Astrocyte (in vitro differentiated cells and primary cell): ENCODE measurements at regions not wholly inside any gene's neighbourhood (a gene's known extent, or its start where the extent isn't known, plus 50 kb on each side); places are given as distances from the start of the nearest gene placed in this dataset.
"Not testable (repeated sequence)": the region's sequence is repeated elsewhere in the genome, so short reads cannot be mapped to it uniquely, and the experiment has no call there.

ENCODE experiments used
- DNase-seq: peaks from one replicate; pipeline ENCODE4 v3.0.0-alpha.2; 2010; ENCODE audit warnings: low read depth
- FAIRE-seq: peaks from 2 replicates; lab custom pipeline; 2011; peaks lifted over from hg19 to GRCh38; lab: Jason Lieb, UNC
- H2AFZ ChIP-seq: 2 replicates; pipeline ENCODE4 v1.6.0; 2012; ENCODE audit warnings: low read depth, low read length, inconsistent platforms
- H3K27ac ChIP-seq: 2 replicates; pipeline ENCODE4 v1.5.1; 2011; ENCODE audit warnings: low read depth, low read length, inconsistent platforms
- H3K27me3 ChIP-seq: 2 replicates; pipeline ENCODE4 v1.6.0; 2011; ENCODE audit warnings: low read length, inconsistent platforms; ENCODE audit not compliant: insufficient read depth
- H3K36me3 ChIP-seq: 2 replicates; pipeline ENCODE4 v1.5.1; 2011; ENCODE audit warnings: low read length, inconsistent platforms; ENCODE audit not compliant: insufficient read depth
- H3K4me1 ChIP-seq: 2 replicates; pipeline ENCODE4 v1.5.1; 2011; ENCODE audit warnings: low read length, inconsistent platforms; ENCODE audit not compliant: insufficient read depth
- H3K4me2 ChIP-seq: 2 replicates; pipeline ENCODE4 v1.6.0; 2012; ENCODE audit warnings: low read length, inconsistent platforms
- H3K4me3 ChIP-seq: 2 replicates; pipeline ENCODE4 v1.5.1; 2011; ENCODE audit warnings: low read depth, mild to moderate bottlenecking, low read length, inconsistent platforms; ENCODE audit not compliant: insufficient read depth
- H3K79me2 ChIP-seq: 2 replicates; pipeline ENCODE4 v1.6.0; 2012; ENCODE audit warnings: mild to moderate bottlenecking, low read length, inconsistent platforms; ENCODE audit not compliant: insufficient read depth
- H3K9ac ChIP-seq: 2 replicates; pipeline ENCODE4 v1.6.0; 2012; ENCODE audit warnings: mild to moderate bottlenecking, low read length, inconsistent platforms
- H3K9me3 ChIP-seq: 2 replicates; pipeline ENCODE4 v1.5.1; 2012; ENCODE audit warnings: low read depth, mild to moderate bottlenecking, low read length, inconsistent platforms; ENCODE audit not compliant: insufficient read depth
- H4K20me1 ChIP-seq: 2 replicates; pipeline ENCODE4 v1.6.0; 2012; ENCODE audit warnings: low read length, inconsistent platforms; ENCODE audit not compliant: insufficient read depth
- H3K27ac Mint-ChIP-seq: one replicate; pipeline ENCODE4 v1.8.0; 2021; ENCODE audit warnings: mild to moderate bottlenecking, mixed read lengths; ENCODE audit not compliant: unreplicated experiment
- H3K27me3 Mint-ChIP-seq: one replicate; pipeline ENCODE4 v1.8.0; 2021; ENCODE audit warnings: low read depth, mixed read lengths; ENCODE audit not compliant: unreplicated experiment
- H3K36me3 Mint-ChIP-seq: one replicate; pipeline ENCODE4 v1.8.0; 2021; ENCODE audit warnings: low read depth, mixed read lengths; ENCODE audit not compliant: unreplicated experiment
- H3K4me1 Mint-ChIP-seq: one replicate; pipeline ENCODE4 v1.8.0; 2021; ENCODE audit warnings: low read depth, mixed read lengths; ENCODE audit not compliant: unreplicated experiment
- H3K4me3 Mint-ChIP-seq: one replicate; pipeline ENCODE4 v1.8.0; 2021; ENCODE audit warnings: mild to moderate bottlenecking, moderate library complexity, mixed read lengths; ENCODE audit not compliant: unreplicated experiment
- H3K9me3 Mint-ChIP-seq: one replicate; pipeline ENCODE4 v1.8.0; 2021; ENCODE audit warnings: mild to moderate bottlenecking, mixed read lengths; ENCODE audit not compliant: unreplicated experiment
- CTCF ChIP-seq: IDR thresholded peaks from 2 replicates; pipeline ENCODE4 v1.5.1; 2011; ENCODE audit warnings: low read depth, mild to moderate bottlenecking, inconsistent platforms, low read length, moderate library complexity; ENCODE audit not compliant: insufficient read depth
- EZH2 ChIP-seq: IDR thresholded peaks from 2 replicates; pipeline ENCODE4 v1.6.1; 2012; ENCODE audit warnings: mild to moderate bottlenecking, low read length, inconsistent platforms; ENCODE audit not compliant: insufficient read depth

GRCh38 chr7:149654588-149654987 is 118.8 kb downstream of the ZNF467 start:
- FAIRE-seq (no peak), DNase-seq (no peak)
- Histone ChIP-seq H3K36me3 (no peaks in the 10 kb centered on the region), H3K9ac (no peak overlapping the region), H3K79me2 (no peaks in the 10 kb centered on the region), H3K27me3 (no peaks in the 10 kb centered on the region), H3K9me3 (no peaks in the 10 kb centered on the region), H3K4me1 (no peaks in the 10 kb centered on the region), H3K27ac (no peak overlapping the region), H3K4me2 (no peak overlapping the region), H4K20me1 (no peaks in the 10 kb centered on the region), H3K4me3 (no peak overlapping the region), H2AFZ (no peak overlapping the region)
- Mint-ChIP-seq H3K36me3 (no peaks in the 10 kb centered on the region), H3K9me3 (peaks cover 24% of the 10 kb centered on the region), H3K4me1 (no peaks in the 10 kb centered on the region), H3K27ac (no peak overlapping the region), H3K27me3 (peaks cover 13% of the 10 kb centered on the region), H3K4me3 (no peak overlapping the region)
- TF ChIP-seq CTCF: no peak

- not testable (repeated sequence) for H3K36me3 ChIP-seq, H3K4me3 Mint-ChIP-seq, H3K27me3 ChIP-seq, H3K27ac ChIP-seq, H3K36me3 Mint-ChIP-seq, H3K4me2 ChIP-seq, H2AFZ ChIP-seq, DNase-seq, H3K9me3 ChIP-seq, H3K79me2 ChIP-seq, H3K27ac Mint-ChIP-seq, FAIRE-seq, H3K4me1 Mint-ChIP-seq, H3K4me1 ChIP-seq, H3K4me3 ChIP-seq, H4K20me1 ChIP-seq, H3K9ac ChIP-seq
- peaks cover 35% of the 10 kb centered on the region for H3K27me3 Mint-ChIP-seq
- peaks cover 32% of the 10 kb centered on the region for H3K9me3 Mint-ChIP-seq
Measured at GRCh38 chr7:149650190-149650589, 123.2 kb downstream of the ZNF467 start.

- Mint-ChIP-seq H3K4me3 (no peak overlapping the region), H3K4me1 (no peaks in the 10 kb centered on the region), H3K27me3 (peaks cover 48% of the 10 kb centered on the region), H3K9me3 (peaks cover 8% of the 10 kb centered on the region), H3K27ac (no peak overlapping the region), H3K36me3 (no peaks in the 10 kb centered on the region)
- H3K27me3 ChIP-seq: no peaks in the 10 kb centered on the region
- no peaks in the 10 kb centered on the region for H4K20me1 ChIP-seq
- H3K36me3 ChIP-seq: no peaks in the 10 kb centered on the region
- no peak overlapping the region for H3K27ac ChIP-seq
- H3K9ac ChIP-seq: no peak overlapping the region
- no peaks in the 10 kb centered on the region for H3K79me2 ChIP-seq
- DNase-seq (no peak), FAIRE-seq (no peak)
- H3K4me3 ChIP-seq: no peak overlapping the region
- no peak overlapping the region for H2AFZ ChIP-seq
- H3K4me2 ChIP-seq: no peak overlapping the region
- no peaks in the 10 kb centered on the region for H3K9me3 ChIP-seq
- TF ChIP-seq EZH2: no peak
- no peak for TF ChIP-seq CTCF
- no peaks in the 10 kb centered on the region for H3K4me1 ChIP-seq
Measured at GRCh38 chr7:149644754-149645153, 128.6 kb downstream of the ZNF467 start.
